ENCODE measurements at regions not wholly inside any gene's neighbourhood (a gene's known extent, or its start where the extent isn't known, plus 50 kb on each side); places are given as distances from the start of the nearest gene placed in this dataset.

- no peak for TF ChIP-seq CTCF (IDR thresholded peaks at IDR 0.05)
- no peak for TF ChIP-seq EZH2phosphoT487 (IDR thresholded peaks at IDR 0.05)
Measured at GRCh38 chr9:2913026-2913425, 69.1 kb upstream of the PUM3 start.
